RWPE2 (cell line): ENCODE measurements at regions not wholly inside any gene's neighbourhood (a gene's known extent, or its start where the extent isn't known, plus 50 kb on each side); places are given as distances from the start of the nearest gene placed in this dataset.

Experiments used
- ATAC-seq: fragments of 200-7000 bp; cut with Tn5 transposase; 3 replicates; pipeline ENCODE4 v1.9.1; 2021; ENCODE audit warnings: low read depth
- DNase-seq: peaks from one replicate; pipeline ENCODE4 v3.0.0-alpha.2; 2020; ENCODE audit warnings: low spot score
- H3K27ac ChIP-seq: fragments of 450-650 bp; 2 replicates; pipeline ENCODE4 v1.5.1; 2017; ENCODE audit warnings: mild to moderate bottlenecking; ENCODE audit not compliant: poor library complexity, severe bottlenecking
- H3K27me3 ChIP-seq: fragments of 250-450 bp; sonication (Bioruptor Pico); 2 replicates; pipeline ENCODE4 v1.5.1; 2021; ENCODE audit warnings: mild to moderate bottlenecking, moderate library complexity; ENCODE audit not compliant: insufficient read depth, poor library complexity, severe bottlenecking
- H3K36me3 ChIP-seq: fragments of 250-450 bp; sonication (Bioruptor Pico); 2 replicates; pipeline ENCODE4 v1.5.1; 2020; ENCODE audit warnings: low read depth, mild to moderate bottlenecking, moderate library complexity
- H3K4me1 ChIP-seq: fragments of 250-450 bp; sonication (Bioruptor Pico); 2 replicates; pipeline ENCODE4 v1.5.1; 2021; ENCODE audit warnings: mild to moderate bottlenecking, moderate library complexity; ENCODE audit not compliant: insufficient read depth, poor library complexity, severe bottlenecking
- H3K4me3 ChIP-seq: fragments of 250-450 bp; sonication (Bioruptor Pico); 2 replicates; pipeline ENCODE4 v1.5.1; 2021; ENCODE audit warnings: mild to moderate bottlenecking, moderate library complexity; ENCODE audit not compliant: severe bottlenecking
- H3K9me3 ChIP-seq: fragments of 250-450 bp; sonication (Bioruptor Pico); 2 replicates; pipeline ENCODE4 v1.5.1; 2021; ENCODE audit warnings: mild to moderate bottlenecking, moderate library complexity; ENCODE audit not compliant: severe bottlenecking
- CTCF ChIP-seq: fragments of 450-650 bp; IDR thresholded peaks from one replicate; pipeline ENCODE4 v1.5.1; 2017; ENCODE audit warnings: mild to moderate bottlenecking, moderate library complexity; ENCODE audit not compliant: poor library complexity, severe bottlenecking

GRCh38 chr6:164063346-164063745 is 648.8 kb downstream of the QKI start:
- H3K36me3 ChIP-seq, result no peaks in the 10 kb centered on the region
- H3K27ac ChIP-seq, result no peak overlapping the region
- no peak for ATAC-seq
- H3K4me1 ChIP-seq, result no peaks in the 10 kb centered on the region
- no peak for DNase-seq
- no peak for TF ChIP-seq CTCF
- H3K9me3 ChIP-seq, result no peaks in the 10 kb centered on the region
- H3K27me3 ChIP-seq, result peaks cover 16% of the 10 kb centered on the region
- no peak overlapping the region for H3K4me3 ChIP-seq

GRCh38 chr6:164062872-164063271 is 648.4 kb downstream of the QKI start:
- Histone ChIP-seq H3K36me3 (no peaks in the 10 kb centered on the region), H3K27ac (no peak overlapping the region), H3K4me1 (no peaks in the 10 kb centered on the region), H3K4me3 (no peak overlapping the region), H3K9me3 (no peaks in the 10 kb centered on the region), H3K27me3 (peaks cover 16% of the 10 kb centered on the region)
- TF ChIP-seq CTCF, result no peak
- no peak for DNase-seq
- ATAC-seq, result no peak

- TF ChIP-seq CTCF, result no peak
- peaks cover 1% of the 10 kb centered on the region for H3K9me3 ChIP-seq
Observed at GRCh38 chr6:164057876-164058275, 643.4 kb downstream of the QKI start.

GRCh38 chr6:164051427-164051826 is 636.9 kb downstream of the QKI start:
- Histone ChIP-seq H3K4me3 (no peak overlapping the region), H3K27me3 (no peaks in the 10 kb centered on the region), H3K36me3 (no peaks in the 10 kb centered on the region), H3K9me3 (peaks cover 4% of the 10 kb centered on the region), H3K4me1 (no peaks in the 10 kb centered on the region), H3K27ac (no peak overlapping the region)
- DNase-seq (no peak), ATAC-seq (peak; percentile 41; the same call in 1 of the 3 replicates)
- no peak for TF ChIP-seq CTCF

More at GRCh38 chr6:164057876-164058275, 643.4 kb downstream of the QKI start:
- H3K27me3 ChIP-seq, result no peaks in the 10 kb centered on the region
- H3K4me3 ChIP-seq, result no peak overlapping the region
- ATAC-seq (no peak), DNase-seq (no peak)
- no peaks in the 10 kb centered on the region for H3K36me3 ChIP-seq
- no peaks in the 10 kb centered on the region for H3K4me1 ChIP-seq
- no peak overlapping the region for H3K27ac ChIP-seq

- no peak for ATAC-seq
- no peak overlapping the region for H3K27ac ChIP-seq
Observed at GRCh38 chr6:164049517-164049988, 635.0 kb downstream of the QKI start.

More at GRCh38 chr6:164049517-164049988, 635.0 kb downstream of the QKI start:
- Histone ChIP-seq H3K4me1 (no peaks in the 10 kb centered on the region), H3K9me3 (peaks cover 4% of the 10 kb centered on the region), H3K27me3 (no peaks in the 10 kb centered on the region), H3K4me3 (no peak overlapping the region), H3K36me3 (no peaks in the 10 kb centered on the region)
- TF ChIP-seq CTCF, result no peak
- DNase-seq, result no peak
